Aorta (tissue), 5 donors: ENCODE measurements at regions not wholly inside any gene's neighbourhood (a gene's known extent, or its start where the extent isn't known, plus 50 kb on each side); places are given as distances from the start of the nearest gene placed in this dataset.

Source experiments
- ATAC-seq: fragments of 200-7000 bp; cut with Tn5 transposase; one replicate; pipeline ENCODE4 v1.9.1; 2022; ENCODE audit warnings: moderate library complexity; ENCODE audit not compliant: low FRiP score
- DNase-seq, 2 donors: peaks; one replicate each; pipeline ENCODE4 v3.0.0-alpha.2; 2020
- H3K27ac ChIP-seq, 2 donors: one replicate each; pipeline ENCODE4 v1.5.1; 2013; ENCODE audit warnings: low read length in 2 of 2, mild to moderate bottlenecking in 2 of 2, moderate library complexity in 2 of 2, control low read depth in 1 of 2, inconsistent platforms in 1 of 2, low read depth in 1 of 2
- H3K27me3 ChIP-seq, 2 donors: one replicate each; pipeline ENCODE4 v1.6.1; 2013; ENCODE audit warnings: control low read depth in 1 of 2, low read length in 1 of 2, mild to moderate bottlenecking in 1 of 2, moderate library complexity in 1 of 2; ENCODE audit not compliant: insufficient read depth in 2 of 2, control insufficient read depth in 1 of 2
- H3K36me3 ChIP-seq, 2 donors: one replicate each; pipeline ENCODE4 v1.6.1; 2013; ENCODE audit warnings: control low read depth in 1 of 2, low read length in 1 of 2, mild to moderate bottlenecking in 1 of 2; ENCODE audit not compliant: insufficient read depth in 2 of 2, control insufficient read depth in 1 of 2
- H3K4me1 ChIP-seq, 2 donors: one replicate each; pipeline ENCODE4 v1.6.1; 2013; ENCODE audit warnings: low read length in 2 of 2, control low read depth in 1 of 2, mild to moderate bottlenecking in 1 of 2, moderate library complexity in 1 of 2; ENCODE audit not compliant: insufficient read depth in 2 of 2, control insufficient read depth in 1 of 2
- H3K4me3 ChIP-seq, 2 donors: one replicate each; pipeline ENCODE4 v1.5.1; 2013; ENCODE audit warnings: low read length in 2 of 2, control low read depth in 1 of 2, mild to moderate bottlenecking in 1 of 2
- H3K9me3 ChIP-seq: one replicate; pipeline ENCODE4 v1.6.1; 2013; ENCODE audit warnings: mild to moderate bottlenecking, low read length; ENCODE audit not compliant: control insufficient read depth
- WGBS, 2 donors: extraction: QIAGEN DNeasy Blood & Tissue Kit; methylation state at CpG; one replicate each; pipeline ENCODE4 v1.1.7; 2013; 5-methylcytosine and 5-hydroxymethylcytosine counted together
- intact Hi-C, 2 donors: fragments of 100-400 bp; cut with DNase I; formaldehyde crosslinking; loops; one replicate each; pipeline versions ENCODE4 v1.14.2 to v1.15.0; 2022
- donor health status: healthy with polysubstance abuse.
- donor health status: Bipolar disorder and iron deficiency.
- donor health status: DM: no; HTN: no; CAD: no.
- donor health status: DM: no; HTN: no; CAD: no.
- donor health status: DM: yes; HTN: yes; CAD: no.

DNA sequence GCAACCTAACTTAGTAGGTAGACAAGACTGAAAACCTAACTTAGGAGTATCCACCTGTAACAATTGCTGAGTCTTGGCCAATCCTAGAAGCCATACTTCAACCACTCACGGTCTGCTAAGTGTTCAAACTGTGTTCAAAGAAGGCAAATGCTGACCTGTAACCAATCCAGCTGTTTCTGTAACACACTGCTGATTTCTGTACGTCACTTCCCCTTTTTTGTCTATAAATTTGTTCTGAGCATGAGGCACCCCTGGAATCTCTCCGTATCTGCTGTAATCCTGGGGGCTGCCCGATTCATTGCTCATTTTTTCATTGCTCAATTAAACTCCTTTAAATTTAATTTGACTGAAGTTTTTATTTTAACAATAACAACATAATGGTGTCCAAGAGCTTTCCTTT is 451.4 kb upstream of the ATP10A start:
- Histone ChIP-seq H3K27ac (no peak overlapping the region), H3K27me3 (no peaks in the 10 kb centered on the region), H3K36me3 (no peaks in the 10 kb centered on the region), H3K4me3 (no peak overlapping the region), H3K9me3 (no peaks in the 10 kb centered on the region), H3K4me1 (no peaks in the 10 kb centered on the region)
- WGBS, 2 donors, result 74 to 80% methylated on average over 4 of the region's 4 CpGs
- ATAC-seq, result no peak
- intact Hi-C loops, result no loop called here
- DNase-seq, result no peak

DNA sequence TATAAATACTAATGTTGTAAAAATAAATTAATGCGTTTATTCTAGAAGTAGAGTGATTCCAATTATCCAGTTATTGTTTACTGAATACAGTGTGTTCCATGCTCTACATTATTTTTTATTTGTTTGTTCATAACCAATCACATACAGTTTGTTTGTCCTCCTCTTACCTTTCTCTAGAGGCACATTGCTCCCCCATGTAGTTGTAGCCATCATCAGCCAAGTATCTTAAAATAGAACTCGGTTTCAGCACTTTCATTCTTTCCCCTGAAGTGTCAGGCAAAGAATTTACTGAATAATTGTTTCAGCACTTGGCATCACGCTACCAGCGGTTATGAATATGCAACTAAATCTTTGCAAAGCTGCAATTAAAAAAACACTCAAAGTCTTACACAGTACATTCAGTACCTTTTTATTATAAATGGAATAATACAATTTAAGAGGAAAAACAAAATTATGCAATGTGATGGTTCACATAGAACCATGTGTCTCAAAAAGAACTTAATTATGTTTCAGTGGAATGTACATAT is 448.6 kb upstream of the ATP10A start:
- DNase-seq, result no peak
- intact Hi-C loops, result no loop called here
- Histone ChIP-seq H3K27ac (no peak overlapping the region), H3K9me3 (no peaks in the 10 kb centered on the region), H3K36me3 (no peaks in the 10 kb centered on the region), H3K27me3 (peaks cover 0 to 3% of the 10 kb centered on the region in 2 donors), H3K4me3 (no peak overlapping the region), H3K4me1 (no peaks in the 10 kb centered on the region)
- no peak for ATAC-seq
- WGBS, 2 donors, result 71 to 74% methylated on average over 4 of the region's 4 CpGs

DNA sequence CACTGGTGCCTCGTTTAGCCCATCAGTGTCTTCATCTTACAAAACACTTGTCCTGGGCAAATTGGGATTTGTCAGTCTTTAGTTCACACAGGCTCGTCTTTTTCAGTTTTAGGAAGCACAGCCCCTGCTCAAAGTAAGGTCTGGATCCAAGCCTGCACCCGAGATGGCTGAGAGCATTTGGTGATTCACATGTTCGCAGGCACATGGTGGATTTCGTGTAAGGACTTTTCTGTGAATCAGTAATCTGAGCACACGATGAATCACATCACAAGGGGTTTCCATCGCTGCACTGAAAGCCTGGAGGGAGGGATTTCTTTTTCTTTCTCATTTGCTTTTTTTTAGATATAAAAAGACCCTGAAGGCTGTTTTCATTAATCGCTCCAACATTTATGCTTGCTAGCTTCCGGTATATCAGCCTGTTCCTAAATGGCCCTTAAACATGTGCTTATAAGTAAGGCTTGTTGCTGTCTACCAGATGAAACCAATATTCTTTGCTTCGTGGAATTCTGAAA is 435.6 kb upstream of the ATP10A start:
- DNase-seq (no peak), ATAC-seq (no peak)
- no peak overlapping the region for H3K4me3 ChIP-seq
- no peaks in the 10 kb centered on the region for H3K4me1 ChIP-seq
- WGBS, 2 donors, result 84 to 85% methylated on average over 10 of the region's 10 CpGs
- no peaks in the 10 kb centered on the region for H3K36me3 ChIP-seq
- H3K9me3 ChIP-seq, result peaks cover 3% of the 10 kb centered on the region
- no peak overlapping the region for H3K27ac ChIP-seq
- no peaks in the 10 kb centered on the region for H3K27me3 ChIP-seq
- intact Hi-C loops, result no loop called here

DNA sequence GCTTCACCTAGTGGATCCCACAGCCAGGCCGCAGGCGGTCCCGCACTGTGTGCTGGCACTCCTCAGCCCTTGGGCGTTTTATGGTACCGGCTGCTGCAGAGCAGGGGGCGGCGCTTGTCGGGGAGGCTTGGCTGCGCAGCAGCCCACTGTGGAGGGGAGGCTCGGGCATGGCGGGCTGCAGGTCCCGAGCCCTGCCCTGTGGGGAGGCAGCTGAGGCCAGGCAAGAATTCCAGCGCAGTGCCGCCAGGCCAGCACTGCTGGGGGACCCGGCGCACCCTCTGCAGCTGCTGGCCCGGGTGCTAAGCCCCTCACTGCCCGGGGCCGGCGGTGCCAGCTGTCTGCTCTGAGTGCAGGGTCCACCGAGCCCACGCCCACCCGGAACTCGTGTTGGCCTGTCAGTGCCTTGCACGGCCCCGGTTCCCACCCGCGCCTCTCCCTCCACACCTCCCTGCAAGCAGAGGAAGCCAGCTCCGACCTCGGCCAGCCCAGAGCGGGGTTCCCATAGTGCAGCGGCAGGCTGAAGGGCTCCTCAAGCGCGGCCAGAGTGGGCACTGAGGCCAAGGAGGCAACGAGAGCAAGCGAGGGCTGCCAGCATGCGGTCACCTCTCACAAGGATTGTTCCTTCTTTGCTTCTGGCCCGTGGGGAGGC is 435.0 kb upstream of the ATP10A start:
- no peaks in the 10 kb centered on the region for H3K4me1 ChIP-seq
- intact Hi-C loops, result no loop called here
- WGBS, 2 donors, result 93 to 94% methylated on average over 38 of the region's 38 CpGs
- peaks cover 3% of the 10 kb centered on the region for H3K9me3 ChIP-seq
- no peaks in the 10 kb centered on the region for H3K36me3 ChIP-seq
- H3K4me3 ChIP-seq, result no peak overlapping the region
- no peak for DNase-seq
- H3K27ac ChIP-seq, result no peak overlapping the region
- no peak for ATAC-seq
- H3K27me3 ChIP-seq, result no peaks in the 10 kb centered on the region

DNA sequence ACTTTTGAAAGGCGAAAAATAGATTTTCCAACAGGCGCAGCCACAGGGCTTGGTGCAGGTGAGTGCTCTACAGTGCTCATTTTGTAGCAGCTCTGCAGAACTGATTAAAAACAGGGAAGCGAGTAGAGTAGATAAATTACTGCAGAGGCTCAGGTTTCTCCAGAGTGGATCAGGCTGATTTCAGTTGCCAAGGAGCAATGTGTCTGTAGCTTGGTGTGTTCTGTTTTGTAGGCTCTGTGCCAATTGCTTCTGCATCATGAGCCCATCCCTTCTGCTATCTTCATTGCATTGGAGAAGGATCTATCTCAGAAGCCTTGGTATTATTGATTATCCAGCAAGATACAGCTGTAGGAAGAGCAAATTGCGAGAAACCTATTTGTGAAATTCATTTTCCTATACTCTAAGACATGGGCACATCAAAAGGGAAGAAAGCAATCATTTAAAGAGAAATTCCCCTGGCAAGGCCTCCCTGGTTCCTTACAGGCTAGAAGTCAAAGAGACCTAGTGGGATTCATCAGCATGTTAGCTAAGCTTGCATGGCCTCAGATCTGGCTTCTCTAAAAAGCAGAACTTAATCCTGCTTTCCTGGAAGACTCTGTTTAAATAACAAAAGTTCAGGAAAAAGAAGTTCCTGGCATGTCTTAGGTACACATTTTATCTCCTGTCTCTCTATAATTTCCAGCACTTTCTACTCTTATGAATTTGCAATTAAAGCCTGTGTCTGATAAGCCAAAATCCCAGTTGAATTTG is 432.4 kb upstream of the ATP10A start:
- intact Hi-C loops, result no loop called here
- H3K9me3 ChIP-seq, result peaks cover 3% of the 10 kb centered on the region
- H3K4me3 ChIP-seq, result no peak overlapping the region
- 72 to 75% methylated on average over 4 of the region's 4 CpGs for WGBS, 2 donors
- ATAC-seq (no peak), DNase-seq (no peak)
- no peaks in the 10 kb centered on the region for H3K36me3 ChIP-seq
- H3K27me3 ChIP-seq, result no peaks in the 10 kb centered on the region
- no peaks in the 10 kb centered on the region for H3K4me1 ChIP-seq
- H3K27ac ChIP-seq, result no peak overlapping the region

DNA sequence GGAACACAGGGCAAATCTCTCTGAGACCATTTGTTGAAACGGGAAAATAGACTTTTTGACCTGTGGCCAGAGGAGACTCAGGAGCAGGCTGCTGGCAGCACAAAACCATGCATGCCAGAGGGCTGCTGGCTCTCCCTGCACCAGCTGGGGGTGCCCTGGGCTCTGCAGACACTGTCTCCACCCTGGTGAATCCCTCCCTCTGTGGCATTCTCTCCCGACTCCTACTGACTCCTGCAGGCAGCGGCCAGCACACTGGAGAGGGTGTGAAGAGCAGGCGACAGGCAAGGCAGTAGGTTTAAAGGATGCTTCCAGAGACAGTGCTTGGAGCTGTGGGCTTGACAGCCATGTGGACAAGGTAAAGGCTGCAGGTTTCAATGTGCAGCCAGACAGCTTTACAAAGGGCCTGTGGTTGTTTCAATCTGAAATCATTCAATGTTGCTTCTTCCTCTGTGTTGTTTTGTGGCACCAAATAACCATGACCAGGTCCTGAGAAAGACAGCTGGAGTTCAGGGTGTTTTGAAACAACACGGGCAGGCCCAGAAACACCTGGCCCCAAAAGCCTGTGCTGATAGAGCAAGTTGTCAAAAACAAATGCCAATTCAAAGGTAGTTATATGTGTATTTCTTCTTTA is 431.0 kb upstream of the ATP10A start:
- ATAC-seq (no peak), DNase-seq (no peak)
- Histone ChIP-seq H3K4me1 (no peaks in the 10 kb centered on the region), H3K9me3 (peaks cover 3% of the 10 kb centered on the region), H3K36me3 (no peaks in the 10 kb centered on the region), H3K27ac (no peak overlapping the region), H3K4me3 (no peak overlapping the region), H3K27me3 (no peaks in the 10 kb centered on the region)
- intact Hi-C loops, result no loop called here
- 26 to 30% methylated on average over 5 of the region's 5 CpGs for WGBS, 2 donors

DNA sequence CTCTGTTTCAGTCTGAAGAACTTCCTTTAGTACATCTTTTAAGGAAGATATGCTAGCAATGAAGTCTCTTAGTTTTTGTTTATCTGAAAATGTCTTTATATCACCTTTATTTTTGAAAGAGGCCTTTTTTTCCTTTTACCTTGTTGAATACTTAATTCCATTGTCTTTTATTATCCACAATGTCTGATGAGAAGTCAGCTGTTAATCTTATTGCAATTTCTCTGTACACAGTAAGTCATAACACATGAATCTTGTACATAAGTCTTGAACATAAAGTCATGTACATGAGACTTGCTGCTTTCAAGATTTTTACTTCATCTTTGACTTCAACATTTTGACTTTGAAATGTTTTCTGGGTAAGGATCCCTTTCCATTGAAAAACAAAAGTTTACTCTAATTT is 424.3 kb upstream of the ATP10A start:
- H3K36me3 ChIP-seq, result no peaks in the 10 kb centered on the region
- no peak overlapping the region for H3K4me3 ChIP-seq
- no peaks in the 10 kb centered on the region for H3K27me3 ChIP-seq
- H3K4me1 ChIP-seq, result no peaks in the 10 kb centered on the region
- peaks cover 3% of the 10 kb centered on the region for H3K9me3 ChIP-seq
- ATAC-seq (no peak), DNase-seq (no peak)
- H3K27ac ChIP-seq, result no peak overlapping the region
- intact Hi-C loops, result no loop called here

DNA sequence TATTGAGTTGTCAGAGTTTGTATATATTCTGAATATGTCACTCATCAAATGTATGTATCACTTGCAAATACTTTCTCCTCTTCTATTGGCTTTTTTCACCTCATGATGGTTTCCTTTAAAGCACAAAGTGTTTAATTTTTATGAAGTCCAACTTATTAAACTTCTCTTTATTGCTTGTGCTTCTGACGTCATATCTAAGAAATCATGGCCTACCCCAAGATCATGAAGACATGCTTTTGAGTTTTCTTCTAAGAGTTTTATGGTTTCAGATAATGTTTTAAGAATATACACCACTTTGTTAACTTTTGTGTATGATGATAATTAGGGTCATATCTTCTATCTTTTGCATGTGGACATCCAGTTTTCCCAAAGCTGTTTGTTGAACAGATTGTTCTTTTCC is 417.2 kb upstream of the ATP10A start:
- no peak for ATAC-seq
- Histone ChIP-seq H3K27ac (no peak overlapping the region), H3K4me3 (no peak overlapping the region), H3K36me3 (no peaks in the 10 kb centered on the region), H3K9me3 (no peaks in the 10 kb centered on the region), H3K4me1 (no peaks in the 10 kb centered on the region), H3K27me3 (no peaks in the 10 kb centered on the region)
- WGBS, 2 donors, result 78 to 91% methylated on average over 1 of the region's 1 CpG
- DNase-seq, result no peak
- intact Hi-C loops, result no loop called here
